ENCODE measurements at regions not wholly inside any gene's neighbourhood (a gene's known extent, or its start where the extent isn't known, plus 50 kb on each side); places are given as distances from the start of the nearest gene placed in this dataset.
"Not testable (repeated sequence)": the region's sequence is repeated elsewhere in the genome, so short reads cannot be mapped to it uniquely, and the experiment has no call there.

DNA sequence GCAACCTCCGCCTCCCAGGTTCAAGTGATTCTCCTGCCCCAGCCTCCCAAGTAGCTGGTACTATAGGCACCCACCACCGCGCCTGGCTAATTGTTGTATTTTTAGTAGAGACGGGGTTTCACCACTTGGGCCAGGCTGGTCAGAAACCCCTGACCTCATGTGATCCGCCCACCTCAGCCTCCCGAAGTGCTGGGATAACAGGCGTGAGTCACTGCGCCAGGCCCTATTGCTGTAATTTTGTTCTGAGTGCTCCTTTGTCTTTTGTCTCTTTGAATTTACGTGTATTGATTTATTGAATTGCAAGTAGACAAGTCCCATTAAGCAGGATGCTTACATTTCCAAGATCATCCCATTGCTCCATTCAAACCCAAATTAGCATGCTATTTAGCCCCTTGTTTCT lies 186.7 kb downstream of the MSX2 start:
- Histone ChIP-seq H3K4me1 (ENCODE audit: control insufficient read depth in 5 of 5, insufficient read depth in 5 of 5, low read length in 5 of 5) (peaks cover 0 to 5% (median 4%) of the 10 kb centered on the region in 5 donors), H3K27me3 (ENCODE audit: control insufficient read depth in 5 of 5, insufficient read depth in 4 of 5, low read length in 5 of 5) (peaks cover 0 to 5% (median 0%) of the 10 kb centered on the region in 5 donors), H3K9ac (ENCODE audit: low read length in 5 of 5) (no peak overlapping the region), H3K27ac (ENCODE audit: low read depth, low read length) (no peak overlapping the region), H3K9me3 (ENCODE audit: control insufficient read depth in 5 of 5, low read length in 5 of 5) (no peaks in the 10 kb centered on the region), H3K36me3 (ENCODE audit: control insufficient read depth in 5 of 5, insufficient read depth in 5 of 5, low read length in 5 of 5) (no peaks in the 10 kb centered on the region), H3K4me3 (ENCODE audit: low read depth in 1 of 5, low read length in 5 of 5) (no peak overlapping the region)

DNA sequence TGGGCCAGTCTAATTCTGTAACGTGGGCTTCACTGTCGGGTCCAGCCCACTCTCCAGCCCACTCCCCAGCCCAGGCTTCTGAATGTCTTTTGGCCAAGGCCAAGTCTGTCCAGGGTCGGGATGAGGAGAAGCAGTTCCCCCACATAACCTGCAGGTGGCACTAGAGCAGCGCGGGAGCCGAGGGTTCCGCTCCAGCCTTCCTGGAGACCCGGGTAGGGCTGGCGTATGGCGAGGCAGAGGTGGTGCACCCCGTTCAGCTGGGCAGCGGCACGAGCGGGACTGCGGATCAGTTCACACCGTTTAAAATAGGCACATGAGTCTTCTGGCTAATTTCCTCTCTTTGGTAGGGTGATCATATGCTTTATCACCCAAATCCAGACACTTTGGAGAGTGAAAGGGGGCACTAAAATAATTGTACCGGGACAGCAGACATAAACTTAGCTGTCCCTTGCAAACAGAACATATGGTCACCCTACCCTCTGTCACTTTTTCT lies 185.9 kb downstream of the MSX2 start:
- H3K27ac ChIP-seq (ENCODE audit: low read depth, low read length), result no peak overlapping the region
- no peaks in the 10 kb centered on the region for H3K36me3 ChIP-seq (ENCODE audit: control insufficient read depth in 5 of 5, insufficient read depth in 5 of 5, low read length in 5 of 5)
- no peaks in the 10 kb centered on the region for H3K9me3 ChIP-seq (ENCODE audit: control insufficient read depth in 5 of 5, low read length in 5 of 5)
- no peak overlapping the region for H3K9ac ChIP-seq (ENCODE audit: low read length in 5 of 5)
- peak overlapping the region in 1 of 5 donors; percentile 2 for H3K4me3 ChIP-seq (ENCODE audit: low read depth in 1 of 5, low read length in 5 of 5)
- H3K4me1 ChIP-seq (ENCODE audit: control insufficient read depth in 5 of 5, insufficient read depth in 5 of 5, low read length in 5 of 5), result peaks cover 0 to 5% (median 4%) of the 10 kb centered on the region in 5 donors
- H3K27me3 ChIP-seq (ENCODE audit: control insufficient read depth in 5 of 5, insufficient read depth in 4 of 5, low read length in 5 of 5), result peaks cover 0 to 5% (median 0%) of the 10 kb centered on the region in 5 donors

DNA sequence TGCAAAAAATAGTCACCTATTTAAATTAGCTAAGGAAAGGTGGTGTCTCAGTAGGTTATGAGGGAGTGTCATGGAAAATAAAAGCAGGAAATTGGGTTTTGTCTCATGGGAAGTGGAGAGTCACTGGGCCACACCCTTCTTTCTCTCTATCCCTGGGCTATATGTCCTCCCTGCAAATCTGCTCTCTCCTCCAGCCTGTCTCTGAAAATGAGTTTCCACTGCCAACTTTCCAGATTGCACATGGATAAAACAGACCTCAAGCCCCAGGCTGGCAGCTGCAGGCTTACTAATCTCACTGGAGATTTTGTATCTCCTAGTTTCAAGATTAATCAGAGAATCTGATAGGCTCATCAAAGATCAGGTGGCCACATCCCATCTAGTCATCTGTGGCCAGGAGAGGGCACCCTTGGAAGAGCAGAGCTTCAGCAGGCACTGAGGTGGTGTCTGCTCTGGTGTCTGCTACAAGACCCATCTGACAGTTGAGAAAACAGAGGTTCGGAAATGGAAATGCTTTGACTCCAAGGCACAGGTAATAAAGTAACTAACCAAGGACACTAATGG lies 178.9 kb downstream of the MSX2 start:
- Histone ChIP-seq H3K4me3 (ENCODE audit: low read depth in 1 of 5, low read length in 5 of 5) (no peak overlapping the region), H3K27me3 (ENCODE audit: control insufficient read depth in 5 of 5, insufficient read depth in 4 of 5, low read length in 5 of 5) (peaks cover 0 to 11% (median 0%) of the 10 kb centered on the region in 5 donors), H3K27ac (ENCODE audit: low read depth, low read length) (no peak overlapping the region), H3K36me3 (ENCODE audit: control insufficient read depth in 5 of 5, insufficient read depth in 5 of 5, low read length in 5 of 5) (no peaks in the 10 kb centered on the region), H3K9ac (ENCODE audit: low read length in 5 of 5) (no peak overlapping the region), H3K9me3 (ENCODE audit: control insufficient read depth in 5 of 5, low read length in 5 of 5) (peaks cover 0 to 2% (median 0%) of the 10 kb centered on the region in 5 donors), H3K4me1 (ENCODE audit: control insufficient read depth in 5 of 5, insufficient read depth in 5 of 5, low read length in 5 of 5) (no peaks in the 10 kb centered on the region)

DNA sequence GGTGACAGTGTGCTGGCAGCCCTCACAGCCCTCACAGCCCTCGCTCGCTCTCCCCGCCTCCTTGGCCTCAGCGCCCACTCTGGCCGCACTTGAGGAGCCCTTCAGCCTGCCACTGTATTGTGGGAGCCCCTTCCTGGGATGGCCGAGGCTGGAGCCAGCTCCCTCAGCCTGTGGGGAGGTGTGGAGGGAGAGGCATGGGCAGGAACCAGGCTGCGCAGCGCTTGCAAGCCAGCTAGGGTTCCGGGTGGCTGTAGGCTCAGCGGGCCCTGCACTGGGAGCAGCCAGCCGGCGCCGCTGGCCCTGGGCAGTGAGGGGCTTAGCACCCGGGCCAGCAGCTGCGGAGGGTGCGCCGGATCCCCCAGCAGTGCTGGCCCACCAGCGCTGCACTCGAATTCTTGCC lies 177.0 kb downstream of the MSX2 start:
- Histone ChIP-seq H3K4me3 (ENCODE audit: low read depth in 1 of 5, low read length in 5 of 5) (no peak overlapping the region), H3K27ac (ENCODE audit: low read depth, low read length) (no peak overlapping the region), H3K4me1 (ENCODE audit: control insufficient read depth in 5 of 5, insufficient read depth in 5 of 5, low read length in 5 of 5) (no peaks in the 10 kb centered on the region), H3K9ac (ENCODE audit: low read length in 5 of 5) (no peak overlapping the region), H3K36me3 (ENCODE audit: control insufficient read depth in 5 of 5, insufficient read depth in 5 of 5, low read length in 5 of 5) (no peaks in the 10 kb centered on the region), H3K27me3 (ENCODE audit: control insufficient read depth in 5 of 5, insufficient read depth in 4 of 5, low read length in 5 of 5) (peaks cover 0 to 11% (median 0%) of the 10 kb centered on the region in 5 donors), H3K9me3 (ENCODE audit: control insufficient read depth in 5 of 5, low read length in 5 of 5) (peaks cover 0 to 2% (median 0%) of the 10 kb centered on the region in 5 donors)

DNA sequence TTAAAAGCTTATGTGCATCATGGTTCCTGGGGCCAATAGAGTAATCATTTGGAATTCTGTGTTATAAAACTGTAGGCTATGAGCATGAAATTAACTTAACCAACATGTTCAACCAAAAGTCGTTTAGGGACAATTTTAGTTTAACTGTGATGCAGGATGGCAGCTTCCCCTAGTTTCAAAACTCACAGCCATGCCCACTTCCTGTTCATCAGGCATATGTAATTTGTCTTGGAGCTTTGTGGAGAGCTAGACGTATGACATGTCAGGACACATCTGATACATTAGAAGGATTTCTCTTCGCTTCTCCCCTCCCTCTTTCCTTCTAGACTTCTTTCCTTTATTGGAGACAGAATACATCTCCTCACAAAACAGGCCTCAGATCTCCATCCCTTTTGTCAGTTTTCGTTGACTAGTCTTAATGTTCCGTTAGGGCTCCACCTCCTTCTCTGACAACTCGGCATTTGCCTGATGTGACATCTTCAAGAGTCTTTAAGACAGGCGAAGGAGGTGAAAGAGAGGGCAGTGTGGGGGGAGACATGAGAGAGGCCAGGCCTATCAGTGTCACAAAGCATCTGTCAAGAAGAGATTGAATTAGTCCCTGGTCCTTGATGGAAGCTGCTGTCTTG lies 176.0 kb downstream of the MSX2 start:
- Histone ChIP-seq H3K27ac (ENCODE audit: low read depth, low read length) (no peak overlapping the region), H3K27me3 (ENCODE audit: control insufficient read depth in 5 of 5, insufficient read depth in 4 of 5, low read length in 5 of 5) (peaks cover 0 to 11% (median 0%) of the 10 kb centered on the region in 5 donors), H3K36me3 (ENCODE audit: control insufficient read depth in 5 of 5, insufficient read depth in 5 of 5, low read length in 5 of 5) (no peaks in the 10 kb centered on the region), H3K9ac (ENCODE audit: low read length in 5 of 5) (no peak overlapping the region), H3K4me1 (ENCODE audit: control insufficient read depth in 5 of 5, insufficient read depth in 5 of 5, low read length in 5 of 5) (no peaks in the 10 kb centered on the region), H3K4me3 (ENCODE audit: low read depth in 1 of 5, low read length in 5 of 5) (no peak overlapping the region), H3K9me3 (ENCODE audit: control insufficient read depth in 5 of 5, low read length in 5 of 5) (peaks cover 0 to 2% (median 0%) of the 10 kb centered on the region in 5 donors)

DNA sequence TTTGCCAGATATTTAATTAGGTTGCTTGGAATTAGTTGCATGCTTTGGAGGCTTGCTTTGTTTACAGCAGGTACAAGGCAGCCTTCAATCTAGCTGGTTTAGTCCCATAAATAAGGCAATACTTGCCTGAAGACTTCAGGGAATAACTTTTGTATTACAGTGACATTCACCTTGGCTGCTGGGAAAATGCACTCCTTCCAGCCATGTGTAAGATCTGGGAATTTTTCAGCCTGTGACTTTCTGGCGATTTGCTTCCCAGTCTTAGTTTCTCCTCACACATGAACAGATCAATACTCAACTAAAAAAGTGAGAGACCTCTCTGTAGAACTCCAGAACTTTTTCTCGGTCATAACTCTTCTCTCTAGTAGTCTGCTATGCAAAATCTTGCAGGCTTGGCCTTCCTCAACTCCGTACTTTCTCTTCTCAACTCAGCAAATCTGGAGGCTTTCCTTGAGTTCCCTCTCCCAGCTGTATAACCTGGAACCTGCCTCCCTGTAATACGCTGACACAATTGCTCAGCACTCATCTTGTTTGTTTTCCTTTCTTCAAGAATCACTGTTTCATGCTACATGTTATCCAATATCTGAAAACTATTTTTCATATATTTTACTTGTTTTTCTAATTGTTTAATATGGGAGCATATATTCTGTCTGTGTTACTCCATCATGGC lies 173.0 kb downstream of the MSX2 start:
- H3K4me3 ChIP-seq (ENCODE audit: low read depth in 1 of 5, low read length in 5 of 5), result no peak overlapping the region
- H3K27me3 ChIP-seq (ENCODE audit: control insufficient read depth in 5 of 5, insufficient read depth in 4 of 5, low read length in 5 of 5), result peaks cover 0 to 2% (median 0%) of the 10 kb centered on the region in 5 donors
- H3K27ac ChIP-seq (ENCODE audit: low read depth, low read length), result no peak overlapping the region
- H3K9ac ChIP-seq (ENCODE audit: low read length in 5 of 5), result no peak overlapping the region
- no peaks in the 10 kb centered on the region for H3K36me3 ChIP-seq (ENCODE audit: control insufficient read depth in 5 of 5, insufficient read depth in 5 of 5, low read length in 5 of 5)
- H3K4me1 ChIP-seq (ENCODE audit: control insufficient read depth in 5 of 5, insufficient read depth in 5 of 5, low read length in 5 of 5), result no peaks in the 10 kb centered on the region
- no peaks in the 10 kb centered on the region for H3K9me3 ChIP-seq (ENCODE audit: control insufficient read depth in 5 of 5, low read length in 5 of 5)

DNA sequence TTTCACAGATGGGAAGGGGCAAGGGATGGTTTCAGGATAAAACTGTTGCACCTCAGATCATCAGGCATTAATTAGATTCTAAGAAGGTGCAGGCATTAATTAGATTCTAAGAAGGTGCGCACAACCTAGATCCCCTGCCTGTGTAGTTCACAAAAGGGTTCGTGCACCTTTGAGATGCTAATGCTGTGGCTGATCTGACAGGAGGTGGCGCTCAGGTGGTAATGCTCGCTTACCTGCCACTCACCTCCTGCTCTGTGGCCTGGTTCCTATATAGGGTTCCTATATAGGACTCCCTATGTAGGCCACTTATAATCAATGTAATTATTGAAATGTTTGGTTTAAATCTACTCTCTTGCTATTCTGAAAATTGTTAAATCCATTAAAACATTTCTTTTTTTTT lies 171.0 kb downstream of the MSX2 start:
- Histone ChIP-seq H3K4me3 (ENCODE audit: low read depth in 1 of 5, low read length in 5 of 5) (no peak overlapping the region), H3K9ac (ENCODE audit: low read length in 5 of 5) (no peak overlapping the region), H3K9me3 (ENCODE audit: control insufficient read depth in 5 of 5, low read length in 5 of 5) (peaks cover 0 to 3% (median 0%) of the 10 kb centered on the region in 5 donors), H3K4me1 (ENCODE audit: control insufficient read depth in 5 of 5, insufficient read depth in 5 of 5, low read length in 5 of 5) (no peaks in the 10 kb centered on the region), H3K27ac (ENCODE audit: low read depth, low read length) (no peak overlapping the region), H3K36me3 (ENCODE audit: control insufficient read depth in 5 of 5, insufficient read depth in 5 of 5, low read length in 5 of 5) (no peaks in the 10 kb centered on the region), H3K27me3 (ENCODE audit: control insufficient read depth in 5 of 5, insufficient read depth in 4 of 5, low read length in 5 of 5) (peaks cover 0 to 3% (median 0%) of the 10 kb centered on the region in 5 donors)

DNA sequence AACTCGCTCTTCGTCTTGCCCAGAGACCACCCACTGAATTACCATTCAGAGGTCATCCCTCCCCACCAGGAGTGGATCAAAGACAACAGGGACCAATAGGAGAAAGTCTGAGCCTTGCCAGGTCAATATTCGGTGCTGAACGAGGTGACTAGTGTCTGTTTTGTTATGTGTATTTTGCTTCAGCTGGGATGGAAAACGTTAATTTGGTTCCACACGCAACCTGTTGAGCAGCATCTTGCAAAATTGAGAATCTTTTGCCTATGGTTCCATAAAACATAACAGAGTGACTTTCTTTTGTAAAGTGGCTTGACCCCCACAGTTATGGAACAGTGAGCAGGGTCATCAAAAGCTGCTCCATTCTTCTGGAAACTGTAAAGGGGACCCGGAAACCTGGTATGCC lies 168.4 kb downstream of the MSX2 start:
- H3K4me3 ChIP-seq (ENCODE audit: low read depth in 1 of 5, low read length in 5 of 5), result no peak overlapping the region
- no peak overlapping the region for H3K9ac ChIP-seq (ENCODE audit: low read length in 5 of 5)
- H3K27ac ChIP-seq (ENCODE audit: low read depth, low read length), result no peak overlapping the region
- no peaks in the 10 kb centered on the region for H3K4me1 ChIP-seq (ENCODE audit: control insufficient read depth in 5 of 5, insufficient read depth in 5 of 5, low read length in 5 of 5)
- H3K27me3 ChIP-seq (ENCODE audit: control insufficient read depth in 5 of 5, insufficient read depth in 4 of 5, low read length in 5 of 5), result peaks cover 0 to 3% (median 0%) of the 10 kb centered on the region in 5 donors
- H3K9me3 ChIP-seq (ENCODE audit: control insufficient read depth in 5 of 5, low read length in 5 of 5), result peaks cover 0 to 3% (median 0%) of the 10 kb centered on the region in 5 donors
- H3K36me3 ChIP-seq (ENCODE audit: control insufficient read depth in 5 of 5, insufficient read depth in 5 of 5, low read length in 5 of 5), result no peaks in the 10 kb centered on the region

DNA sequence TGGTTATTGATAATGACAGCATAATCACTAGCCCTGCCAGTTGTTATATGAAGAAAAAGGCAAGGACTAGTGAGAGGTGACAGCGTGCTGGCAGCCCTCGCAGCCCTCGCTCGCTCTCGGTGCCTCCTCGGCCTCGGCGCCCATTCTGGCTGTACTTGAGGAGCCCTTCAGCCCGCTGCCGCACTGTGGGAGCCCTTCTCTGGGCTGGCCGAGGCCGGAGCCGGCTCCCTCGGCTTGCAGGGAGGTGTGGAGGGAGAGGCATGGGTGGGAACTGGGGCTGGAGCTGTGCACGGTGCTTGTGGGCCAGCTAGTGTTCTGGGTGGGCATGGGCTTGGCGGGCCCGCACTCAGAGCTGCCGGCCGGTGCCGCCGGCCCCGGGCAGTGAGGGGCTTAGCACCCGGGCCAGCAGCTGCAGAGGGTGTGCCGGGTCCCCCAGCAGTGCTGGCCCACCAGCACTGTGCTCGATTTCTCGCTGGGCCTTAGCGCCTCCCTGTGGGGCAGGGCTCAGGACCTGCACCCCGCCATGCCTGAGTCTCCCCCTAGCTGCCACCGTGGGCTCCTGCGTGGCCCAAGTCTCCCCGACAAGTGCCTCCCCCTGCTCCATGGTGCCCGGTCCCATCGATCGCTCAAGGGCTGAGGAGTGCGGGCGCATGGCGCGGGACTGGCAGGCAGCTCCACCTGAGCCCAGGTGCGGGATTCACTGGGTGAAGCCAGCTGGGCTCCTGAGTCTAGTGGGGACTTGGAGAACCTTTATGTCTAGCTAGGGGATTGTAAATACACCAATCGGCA lies 156.2 kb downstream of the MSX2 start:
- not testable (repeated sequence) for H3K9ac ChIP-seq (ENCODE audit: low read length in 5 of 5); H3K9me3 ChIP-seq (ENCODE audit: control insufficient read depth in 5 of 5, low read length in 5 of 5); H3K4me3 ChIP-seq (ENCODE audit: low read depth in 1 of 5, low read length in 5 of 5); H3K27me3 ChIP-seq (ENCODE audit: control insufficient read depth in 5 of 5, insufficient read depth in 4 of 5, low read length in 5 of 5); H3K36me3 ChIP-seq (ENCODE audit: control insufficient read depth in 5 of 5, insufficient read depth in 5 of 5, low read length in 5 of 5); H3K27ac ChIP-seq (ENCODE audit: low read depth, low read length); H3K4me1 ChIP-seq (ENCODE audit: control insufficient read depth in 5 of 5, insufficient read depth in 5 of 5, low read length in 5 of 5)
